ENCODE measurements at regions not wholly inside any gene's neighbourhood (a gene's known extent, or its start where the extent isn't known, plus 50 kb on each side); places are given as distances from the start of the nearest gene placed in this dataset.

DNA sequence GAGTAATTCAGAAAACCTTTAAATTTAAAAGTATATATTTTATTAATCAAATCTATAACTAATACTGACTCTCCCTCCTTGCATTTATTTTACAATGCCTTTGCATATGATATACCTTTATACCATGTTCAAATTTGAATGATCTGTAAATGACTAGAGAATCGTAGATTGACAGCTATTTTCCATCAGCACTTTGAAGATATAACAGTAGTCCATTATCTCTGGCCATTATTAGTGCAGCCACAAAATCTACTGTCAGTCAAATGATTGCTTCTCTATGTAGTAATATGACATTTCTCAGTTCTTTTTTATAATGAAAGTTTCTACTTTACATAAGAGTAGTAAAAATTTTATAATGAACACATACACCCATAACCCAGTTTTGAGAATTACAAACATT is 1054.8 kb upstream of the B3GALT2 start:
- DNase-seq (ENCODE audit: low read depth, low spot score) (no peak), FAIRE-seq (no peak)
- Histone ChIP-seq H3K27ac (ENCODE audit: insufficient read depth, low read depth, low read length) (no peak overlapping the region), H3K4me2 (ENCODE audit: insufficient read depth, low read length) (no peak overlapping the region), H3K9ac (replicated peaks; ENCODE audit: extremely low read depth, insufficient read depth, low read length) (no peak overlapping the region), H4K20me1 (replicated peaks; ENCODE audit: control insufficient read depth, extremely low read depth, insufficient read depth, low read length) (no peaks in the 10 kb centered on the region), H3K9me3 (replicated peaks; ENCODE audit: control insufficient read depth, insufficient read depth, low read length) (no peaks in the 10 kb centered on the region), H3K27me3 (ENCODE audit: control insufficient read depth in 2 of 2, insufficient read depth in 2 of 2, low read length in 2 of 2) (no peaks in the 10 kb centered on the region), H3K4me1 (ENCODE audit: control insufficient read depth, extremely low read depth, insufficient read depth, low read length) (no peaks in the 10 kb centered on the region), H3K9me1 (replicated peaks; ENCODE audit: control insufficient read depth, extremely low read depth, insufficient read depth, low read length) (no peaks in the 10 kb centered on the region), H3K4me3 (replicated peaks in 1 of 3; ENCODE audit: insufficient read depth in 1 of 3, low read depth in 1 of 3, low read length in 3 of 3) (no peak overlapping the region), H3K79me2 (ENCODE audit: control insufficient read depth, insufficient read depth, low read length) (no peaks in the 10 kb centered on the region), H2AFZ (ENCODE audit: low read depth, low read length) (no peak overlapping the region), H3K36me3 (ENCODE audit: control insufficient read depth in 2 of 2, extremely low read depth in 1 of 2, insufficient read depth in 2 of 2, low read length in 2 of 2) (no peaks in the 10 kb centered on the region)
- TF ChIP-seq POLR2A (IDR thresholded peaks at IDR 0.05; ENCODE audit: low read depth, low read length) (no peak), JUN (IDR thresholded peaks at IDR 0.05; ENCODE audit: borderline replicate concordance, insufficient read depth, insufficient read length, low read depth) (no peak), MYC (IDR thresholded peaks at IDR 0.05; ENCODE audit: low read depth, low read length) (no peak), FOS (IDR thresholded peaks at IDR 0.05; ENCODE audit: borderline replicate concordance, insufficient read depth, low read length) (no peak), POLR2AphosphoS5 (IDR thresholded peaks at IDR 0.05; ENCODE audit: insufficient read depth, low read depth, low read length) (no peak), EZH2 (IDR thresholded peaks at IDR 0.05; ENCODE audit: borderline replicate concordance, low read depth, low read length, severe bottlenecking) (no peak), GATA2 (IDR thresholded peaks at IDR 0.05; ENCODE audit: insufficient read depth, insufficient read length, low read depth, low read length) (no peak)
- TF ChIP-seq, protein P1, sequence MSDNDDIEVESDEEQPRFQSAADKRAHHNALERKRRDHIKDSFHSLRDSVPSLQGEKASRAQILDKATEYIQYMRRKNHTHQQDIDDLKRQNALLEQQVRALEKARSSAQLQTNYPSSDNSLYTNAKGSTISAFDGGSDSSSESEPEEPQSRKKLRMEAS (IDR thresholded peaks at IDR 0.05; ENCODE audit: insufficient read depth, insufficient read length), result no peak
- TF ChIP-seq, protein P2, sequence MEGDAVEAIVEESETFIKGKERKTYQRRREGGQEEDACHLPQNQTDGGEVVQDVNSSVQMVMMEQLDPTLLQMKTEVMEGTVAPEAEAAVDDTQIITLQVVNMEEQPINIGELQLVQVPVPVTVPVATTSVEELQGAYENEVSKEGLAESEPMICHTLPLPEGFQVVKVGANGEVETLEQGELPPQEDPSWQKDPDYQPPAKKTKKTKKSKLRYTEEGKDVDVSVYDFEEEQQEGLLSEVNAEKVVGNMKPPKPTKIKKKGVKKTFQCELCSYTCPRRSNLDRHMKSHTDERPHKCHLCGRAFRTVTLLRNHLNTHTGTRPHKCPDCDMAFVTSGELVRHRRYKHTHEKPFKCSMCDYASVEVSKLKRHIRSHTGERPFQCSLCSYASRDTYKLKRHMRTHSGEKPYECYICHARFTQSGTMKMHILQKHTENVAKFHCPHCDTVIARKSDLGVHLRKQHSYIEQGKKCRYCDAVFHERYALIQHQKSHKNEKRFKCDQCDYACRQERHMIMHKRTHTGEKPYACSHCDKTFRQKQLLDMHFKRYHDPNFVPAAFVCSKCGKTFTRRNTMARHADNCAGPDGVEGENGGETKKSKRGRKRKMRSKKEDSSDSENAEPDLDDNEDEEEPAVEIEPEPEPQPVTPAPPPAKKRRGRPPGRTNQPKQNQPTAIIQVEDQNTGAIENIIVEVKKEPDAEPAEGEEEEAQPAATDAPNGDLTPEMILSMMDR (IDR thresholded peaks at IDR 0.05; ENCODE audit: extremely low read depth in 1 of 2, insufficient read depth in 1 of 2, low read depth in 1 of 2, low read length in 2 of 2), result no peak
- BruUV-seq (replicated peaks), result no TSS peak
- dilution Hi-C loops (cut with MboI; ENCODE audit: extremely low pct_ligation_motif_present, low sequenced_read_pairs) (no loop called here), intact Hi-C loops (cut with micrococcal nuclease) (no loop called here)
- POLR2A ChIA-PET, result no interaction called here
- CTCF ChIA-PET, result no interaction called here
